A549 (cell line): ENCODE measurements at regions not wholly inside any gene's neighbourhood (a gene's known extent, or its start where the extent isn't known, plus 50 kb on each side); places are given as distances from the start of the nearest gene placed in this dataset.
A peak's percentile ranks its signal among the peaks of the same experiment; 100 is the strongest.

Experiments used
- ATAC-seq, 2 experiments: fragments of 200-7000 bp in 1 of 2; fragments of >200 bp in 1 of 2; cut with Nextera tagmentation in 1 of 2; cut with Tn5 transposase in 1 of 2; 3 replicates each; pipeline versions ENCODE4 v1.8.0 to v1.9.1; 2018 to 2020; ENCODE audit warnings: mild to moderate bottlenecking in 1 of 2, moderate library complexity in 1 of 2
- CTCF ChIA-PET: fragments of 300-600 bp; sonication (Branson Sonifier 250); formaldehyde crosslinking; extraction: SDS; loops from one replicate; lab custom pipeline; 2021; ENCODE audit warnings: antibody characterized with exemption, inconsistent platforms; lab: Yijun Ruan, JAX
- POLR2A ChIA-PET: fragments of 350-600 bp; formaldehyde crosslinking; extraction: SDS; loops from one replicate; lab custom pipeline; 2021; ENCODE audit warnings: antibody characterized with exemption, inconsistent platforms; lab: Yijun Ruan, JAX
- DNase-seq, 2 experiments: peaks; one replicate each; pipeline versions ENCODE4 v3.0.0 to v3.0.0-alpha.2; 2011 to 2016; ENCODE audit warnings: low read depth in 1 of 2, low spot score in 1 of 2
- FAIRE-seq: peaks from 2 replicates; lab custom pipeline; 2011; peaks lifted over from hg19 to GRCh38; lab: Jason Lieb, UNC
- H3K27ac ChIP-seq, 2 experiments: fragments of >200 bp; sonication (Bioruptor Twin); formaldehyde crosslinking; 3 replicates each; pipeline ENCODE4 v1.5.1; 2016 to 2017
- H3K4me1 ChIP-seq: fragments of >200 bp; sonication (Bioruptor Twin); formaldehyde crosslinking; 3 replicates; pipeline ENCODE4 v1.6.1; 2016
- H3K4me2 ChIP-seq: fragments of >200 bp; sonication (Bioruptor Twin); formaldehyde crosslinking; 3 replicates; pipeline ENCODE4 v1.6.1; 2016
- H3K4me3 ChIP-seq: fragments of >200 bp; sonication (Bioruptor Twin); formaldehyde crosslinking; 3 replicates; pipeline ENCODE4 v1.5.1; 2016
- H3K9me3 ChIP-seq: fragments of >200 bp; sonication (Bioruptor Twin); formaldehyde crosslinking; 3 replicates; pipeline ENCODE4 v1.6.1; 2016
- BHLHE40 ChIP-seq: IDR thresholded peaks from 2 replicates; pipeline ENCODE4 v1.6.1; 2012; ENCODE audit warnings: low read depth, low read length, inconsistent platforms
- CBX8 ChIP-seq: fragments of 200-600 bp; sonication (generic); IDR thresholded peaks from 2 replicates; pipeline ENCODE4 v1.6.1; 2016
- CEBPB ChIP-seq, 2 experiments: fragments of >200 bp in 1 of 2; sonication (Bioruptor Twin) in 1 of 2; formaldehyde crosslinking in 1 of 2; IDR thresholded peaks; 2 replicates each; pipeline ENCODE4 v1.6.1; 2012 to 2016
- EP300 ChIP-seq, 2 experiments: fragments of >200 bp; sonication (Bioruptor Twin); formaldehyde crosslinking; IDR thresholded peaks; 2 replicates in 1 of 2; 3 replicates in 1 of 2; pipeline ENCODE4 v1.6.1; 2016 to 2017
- FOSB ChIP-seq: fragments of 250-450 bp; sonication (Bioruptor Pico); IDR thresholded peaks from 2 replicates; pipeline ENCODE4 v1.5.0; 2020; ENCODE audit warnings: mild to moderate bottlenecking, moderate library complexity
- FOSL2 ChIP-seq, 2 experiments: fragments of 450-650 bp in 1 of 2; fragments of >200 bp in 1 of 2; sonication (Bioruptor Twin) in 1 of 2; formaldehyde crosslinking; IDR thresholded peaks; 2 replicates each; pipeline versions ENCODE4 v1.5.0 to v1.6.1; 2016 to 2020; ENCODE audit warnings: mild to moderate bottlenecking in 1 of 2, moderate library complexity in 1 of 2
- GATA3 ChIP-seq: IDR thresholded peaks from 2 replicates; pipeline ENCODE4 v1.6.1; 2012; ENCODE audit warnings: borderline replicate concordance
- HEYL ChIP-seq: fragments of 250-450 bp; sonication (Bioruptor Pico); IDR thresholded peaks from 2 replicates; pipeline ENCODE4 v1.8.0; 2021; ENCODE audit warnings: mild to moderate bottlenecking, moderate library complexity
- HOXA7 ChIP-seq: fragments of 250-450 bp; sonication (Bioruptor Pico); IDR thresholded peaks from 2 replicates; pipeline ENCODE4 v1.5.0; 2020; ENCODE audit warnings: mild to moderate bottlenecking, moderate library complexity
- JUNB ChIP-seq: fragments of >200 bp; sonication (Bioruptor Twin); formaldehyde crosslinking; IDR thresholded peaks from 2 replicates; pipeline ENCODE4 v1.6.1; 2016
- KDM5A ChIP-seq: fragments of 200-600 bp; sonication (generic); IDR thresholded peaks from 2 replicates; pipeline ENCODE4 v1.6.1; 2016; ENCODE audit warnings: antibody characterized with exemption, mild to moderate bottlenecking
- NFE2L2 ChIP-seq: fragments of 150-350 bp; conservative IDR thresholded peaks from 2 replicates; pipeline ENCODE4 v1.6.1; 2014; ENCODE audit warnings: low read length
- NPAS2 ChIP-seq: fragments of 250-450 bp; sonication (Bioruptor Pico); IDR thresholded peaks from 2 replicates; pipeline ENCODE4 v1.8.0; 2022; ENCODE audit warnings: mild to moderate bottlenecking, moderate library complexity, borderline replicate concordance
- RAD21 ChIP-seq, 2 experiments: fragments of >200 bp in 1 of 2; sonication (Bioruptor Twin) in 1 of 2; formaldehyde crosslinking in 1 of 2; IDR thresholded peaks in 1 of 2; conservative IDR thresholded peaks in 1 of 2; 2 replicates in 1 of 2; 3 replicates in 1 of 2; pipeline ENCODE4 v1.6.1; 2012 to 2018; ENCODE audit warnings: inconsistent platforms in 1 of 2
- RARB ChIP-seq: fragments of 250-450 bp; sonication (Bioruptor Pico); IDR thresholded peaks from 2 replicates; pipeline ENCODE4 v1.8.0; 2021; ENCODE audit warnings: mild to moderate bottlenecking, moderate library complexity
- ZC3H11A ChIP-seq: fragments of 450-650 bp; IDR thresholded peaks from 2 replicates; pipeline ENCODE4 v1.6.1; 2014; ENCODE audit warnings: antibody characterized with exemption, mild to moderate bottlenecking
- ZFP36 ChIP-seq: fragments of 450-650 bp; IDR thresholded peaks from 2 replicates; pipeline ENCODE4 v1.6.1; 2014; ENCODE audit warnings: borderline replicate concordance; ENCODE audit not compliant: partially characterized antibody
- WGBS: methylation state at CpG from one replicate; pipeline ENCODE4 v1.1.6; 2017; ENCODE audit errors: missing lambda C conversion rate; 5-methylcytosine and 5-hydroxymethylcytosine counted together
- TF ChIP-seq, protein P1 (sequence below): IDR thresholded peaks from 2 replicates; pipeline ENCODE4 v1.6.1; 2012
- TF ChIP-seq, protein P2 (sequence below): fragments of 200-600 bp; sonication (generic); IDR thresholded peaks from 2 replicates; pipeline ENCODE4 v1.6.1; 2016; ENCODE audit warnings: antibody characterized with exemption, mild to moderate bottlenecking, moderate library complexity
- TF ChIP-seq, protein P3 (sequence below): fragments of >200 bp; sonication (Bioruptor Twin); formaldehyde crosslinking; IDR thresholded peaks from 3 replicates; pipeline ENCODE4 v1.5.1; 2016
- TF ChIP-seq, protein P4 (sequence below): fragments of >200 bp; sonication (Bioruptor Twin); formaldehyde crosslinking; IDR thresholded peaks from 3 replicates; pipeline ENCODE4 v1.6.1; 2016

DNA sequence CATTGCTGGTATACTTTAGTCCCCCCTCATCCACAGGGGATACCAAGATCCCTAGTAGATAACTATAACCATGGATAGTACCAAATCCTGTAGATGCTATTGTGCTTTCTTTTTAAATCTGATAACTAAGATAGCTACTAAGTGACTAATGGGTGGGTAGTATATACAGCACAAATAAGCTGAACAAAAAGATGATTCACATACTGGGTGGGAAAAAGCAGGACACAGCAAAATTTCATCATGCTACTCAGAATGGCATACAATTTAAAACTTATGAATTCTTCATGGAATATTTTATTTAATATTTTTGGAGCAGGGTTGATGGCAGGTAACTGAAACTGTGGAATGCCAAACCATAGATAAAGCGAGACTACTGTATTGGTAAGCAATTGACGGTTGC, 161.6 kb downstream of the IL15 start:
- ATAC-seq (no peak), FAIRE-seq (no peak), DNase-seq (no peak)
- TF ChIP-seq NPAS2 (CRISPR knock-in tag), result no peak
- TF ChIP-seq FOSL2 (IDR thresholded peaks at IDR 0.05), result no peak
- TF ChIP-seq FOSL2 (CRISPR knock-in tag; IDR thresholded peaks at IDR 0.05), result no peak
- TF ChIP-seq, protein P1, sequence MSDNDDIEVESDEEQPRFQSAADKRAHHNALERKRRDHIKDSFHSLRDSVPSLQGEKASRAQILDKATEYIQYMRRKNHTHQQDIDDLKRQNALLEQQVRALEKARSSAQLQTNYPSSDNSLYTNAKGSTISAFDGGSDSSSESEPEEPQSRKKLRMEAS, result no peak
- no peak for TF ChIP-seq HEYL
- TF ChIP-seq CBX8, result no peak
- no peak for TF ChIP-seq ZC3H11A
- TF ChIP-seq, protein P2, sequence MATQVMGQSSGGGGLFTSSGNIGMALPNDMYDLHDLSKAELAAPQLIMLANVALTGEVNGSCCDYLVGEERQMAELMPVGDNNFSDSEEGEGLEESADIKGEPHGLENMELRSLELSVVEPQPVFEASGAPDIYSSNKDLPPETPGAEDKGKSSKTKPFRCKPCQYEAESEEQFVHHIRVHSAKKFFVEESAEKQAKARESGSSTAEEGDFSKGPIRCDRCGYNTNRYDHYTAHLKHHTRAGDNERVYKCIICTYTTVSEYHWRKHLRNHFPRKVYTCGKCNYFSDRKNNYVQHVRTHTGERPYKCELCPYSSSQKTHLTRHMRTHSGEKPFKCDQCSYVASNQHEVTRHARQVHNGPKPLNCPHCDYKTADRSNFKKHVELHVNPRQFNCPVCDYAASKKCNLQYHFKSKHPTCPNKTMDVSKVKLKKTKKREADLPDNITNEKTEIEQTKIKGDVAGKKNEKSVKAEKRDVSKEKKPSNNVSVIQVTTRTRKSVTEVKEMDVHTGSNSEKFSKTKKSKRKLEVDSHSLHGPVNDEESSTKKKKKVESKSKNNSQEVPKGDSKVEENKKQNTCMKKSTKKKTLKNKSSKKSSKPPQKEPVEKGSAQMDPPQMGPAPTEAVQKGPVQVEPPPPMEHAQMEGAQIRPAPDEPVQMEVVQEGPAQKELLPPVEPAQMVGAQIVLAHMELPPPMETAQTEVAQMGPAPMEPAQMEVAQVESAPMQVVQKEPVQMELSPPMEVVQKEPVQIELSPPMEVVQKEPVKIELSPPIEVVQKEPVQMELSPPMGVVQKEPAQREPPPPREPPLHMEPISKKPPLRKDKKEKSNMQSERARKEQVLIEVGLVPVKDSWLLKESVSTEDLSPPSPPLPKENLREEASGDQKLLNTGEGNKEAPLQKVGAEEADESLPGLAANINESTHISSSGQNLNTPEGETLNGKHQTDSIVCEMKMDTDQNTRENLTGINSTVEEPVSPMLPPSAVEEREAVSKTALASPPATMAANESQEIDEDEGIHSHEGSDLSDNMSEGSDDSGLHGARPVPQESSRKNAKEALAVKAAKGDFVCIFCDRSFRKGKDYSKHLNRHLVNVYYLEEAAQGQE, result no peak
- no peak for TF ChIP-seq ZFP36
- TF ChIP-seq RARB (CRISPR knock-in tag), result no peak
- no peak for TF ChIP-seq KDM5A
- TF ChIP-seq, protein P3, sequence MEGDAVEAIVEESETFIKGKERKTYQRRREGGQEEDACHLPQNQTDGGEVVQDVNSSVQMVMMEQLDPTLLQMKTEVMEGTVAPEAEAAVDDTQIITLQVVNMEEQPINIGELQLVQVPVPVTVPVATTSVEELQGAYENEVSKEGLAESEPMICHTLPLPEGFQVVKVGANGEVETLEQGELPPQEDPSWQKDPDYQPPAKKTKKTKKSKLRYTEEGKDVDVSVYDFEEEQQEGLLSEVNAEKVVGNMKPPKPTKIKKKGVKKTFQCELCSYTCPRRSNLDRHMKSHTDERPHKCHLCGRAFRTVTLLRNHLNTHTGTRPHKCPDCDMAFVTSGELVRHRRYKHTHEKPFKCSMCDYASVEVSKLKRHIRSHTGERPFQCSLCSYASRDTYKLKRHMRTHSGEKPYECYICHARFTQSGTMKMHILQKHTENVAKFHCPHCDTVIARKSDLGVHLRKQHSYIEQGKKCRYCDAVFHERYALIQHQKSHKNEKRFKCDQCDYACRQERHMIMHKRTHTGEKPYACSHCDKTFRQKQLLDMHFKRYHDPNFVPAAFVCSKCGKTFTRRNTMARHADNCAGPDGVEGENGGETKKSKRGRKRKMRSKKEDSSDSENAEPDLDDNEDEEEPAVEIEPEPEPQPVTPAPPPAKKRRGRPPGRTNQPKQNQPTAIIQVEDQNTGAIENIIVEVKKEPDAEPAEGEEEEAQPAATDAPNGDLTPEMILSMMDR, result no peak
- TF ChIP-seq GATA3, result no peak
- Histone ChIP-seq H3K27ac (no peak overlapping the region), H3K4me1 (peaks cover 13% of the 10 kb centered on the region), H3K4me2 (no peak overlapping the region), H3K4me3 (no peak overlapping the region), H3K9me3 (no peaks in the 10 kb centered on the region)
- CTCF ChIA-PET, result interaction anchor here (1.2 kb wide), 1 partner anchor 9 kb away, joined by 3 read pairs; no protein-coding TSS in a partner anchor
- POLR2A ChIA-PET, result no interaction called here
- 94% methylated on average over 2 of the region's 2 CpGs for WGBS

DNA sequence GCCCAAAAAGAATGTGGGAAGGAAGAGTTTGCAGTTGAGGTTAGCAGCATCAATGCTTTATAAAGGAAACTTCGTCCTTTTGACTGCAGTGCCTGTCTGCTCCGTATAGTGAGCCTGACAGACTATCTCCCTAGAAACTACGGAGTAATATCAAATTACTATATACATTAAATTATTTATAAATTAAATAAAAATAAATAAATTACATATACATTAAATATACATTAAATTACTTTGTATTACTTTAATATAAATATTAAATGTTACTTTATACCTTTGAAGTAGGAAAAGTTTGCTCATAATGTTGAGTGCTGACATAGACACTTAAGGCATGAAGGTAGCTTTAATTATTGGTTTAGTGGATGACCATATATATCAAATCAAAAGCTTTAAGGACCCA, 165.2 kb downstream of the IL15 start:
- 81% methylated on average over 3 of the region's 3 CpGs for WGBS
- H3K27ac ChIP-seq, result peak overlapping the region; percentile 57 to 73; a peak in 4 of 6 replicates
- no peaks in the 10 kb centered on the region for H3K9me3 ChIP-seq
- no peak for DNase-seq
- ChIA-PET CTCF (no interaction called here), POLR2A (no interaction called here)
- H3K4me3 ChIP-seq, result no peak overlapping the region
- H3K4me1 ChIP-seq, result peaks cover 13% of the 10 kb centered on the region
- TF ChIP-seq, protein P2, result no peak
- peak overlapping the region; percentile 52 for H3K4me2 ChIP-seq
- FAIRE-seq, result no peak
- ATAC-seq, result no peak

DNA sequence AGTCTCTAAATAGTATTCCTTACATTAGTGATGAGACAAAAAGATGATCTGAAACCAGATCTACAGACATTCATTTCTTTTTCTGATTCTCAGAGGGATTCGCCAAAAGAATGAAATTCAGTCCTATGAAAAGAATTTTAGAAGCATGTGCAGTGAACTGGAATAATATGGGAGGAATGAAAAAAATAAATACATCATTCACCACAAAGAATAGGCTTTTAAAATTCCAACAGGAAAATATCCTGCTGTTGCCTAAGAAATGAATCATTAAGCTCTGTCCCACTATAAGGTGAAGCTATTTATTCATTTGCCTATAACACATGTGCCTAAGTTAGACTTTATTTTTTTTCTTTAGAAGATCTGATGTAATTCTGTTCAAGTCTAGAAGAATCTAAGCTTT, 165.9 kb downstream of the IL15 start:
- no peaks in the 10 kb centered on the region for H3K9me3 ChIP-seq
- ChIA-PET CTCF (no interaction called here), POLR2A (interaction anchor here (0.6 kb wide), 1 partner anchor 728 kb away, joined by 3 read pairs; no protein-coding TSS in a partner anchor)
- FAIRE-seq (no peak), DNase-seq (peak in 1 of 2 experiments; percentile 11), ATAC-seq (0 out of 6 replicates have a peak, but pooled peaks of 1 of the 2 experiments have one; percentile 24)
- peak overlapping the region; percentile 52 for H3K4me2 ChIP-seq
- peaks cover 16% of the 10 kb centered on the region for H3K4me1 ChIP-seq
- no peak overlapping the region for H3K4me3 ChIP-seq
- H3K27ac ChIP-seq, result peak overlapping the region; percentile 57 to 81
- 20% methylated on average over 1 of the region's 1 CpG for WGBS
- TF ChIP-seq FOSB, result no peak
- peak in 1 of 2 experiments; percentile 18; a peak in 1 of 5 replicates for TF ChIP-seq EP300 (IDR thresholded peaks at IDR 0.05)
- no peak for TF ChIP-seq HOXA7 (CRISPR knock-in tag)
- TF ChIP-seq RAD21 (conservative IDR thresholded peaks at IDR 0.05 in 1 of 2, IDR thresholded peaks at IDR 0.05 in 1 of 2), result 0 out of 5 replicates have a peak, but pooled peaks of 1 of the 2 experiments have one; percentile 27
- no peak for TF ChIP-seq NFE2L2
- peak; percentile 22; the same call in 1 of the 2 replicates for TF ChIP-seq JUNB
- TF ChIP-seq CEBPB (IDR thresholded peaks at IDR 0.05), result peak in 1 of 2 experiments; percentile 51; a peak in 1 of 4 replicates
- TF ChIP-seq, protein P4, sequence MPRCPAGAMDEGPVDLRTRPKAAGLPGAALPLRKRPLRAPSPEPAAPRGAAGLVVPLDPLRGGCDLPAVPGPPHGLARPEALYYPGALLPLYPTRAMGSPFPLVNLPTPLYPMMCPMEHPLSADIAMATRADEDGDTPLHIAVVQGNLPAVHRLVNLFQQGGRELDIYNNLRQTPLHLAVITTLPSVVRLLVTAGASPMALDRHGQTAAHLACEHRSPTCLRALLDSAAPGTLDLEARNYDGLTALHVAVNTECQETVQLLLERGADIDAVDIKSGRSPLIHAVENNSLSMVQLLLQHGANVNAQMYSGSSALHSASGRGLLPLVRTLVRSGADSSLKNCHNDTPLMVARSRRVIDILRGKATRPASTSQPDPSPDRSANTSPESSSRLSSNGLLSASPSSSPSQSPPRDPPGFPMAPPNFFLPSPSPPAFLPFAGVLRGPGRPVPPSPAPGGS, result no peak
- no peak for TF ChIP-seq BHLHE40
- 0 out of 2 replicates have a peak, but pooled peaks have one; percentile 9 for TF ChIP-seq FOSL2 (IDR thresholded peaks at IDR 0.05)
- TF ChIP-seq FOSL2 (CRISPR knock-in tag; IDR thresholded peaks at IDR 0.05), result 0 out of 2 replicates have a peak, but pooled peaks have one; percentile 20
